GM10266 (cell line): ENCODE measurements at regions not wholly inside any gene's neighbourhood (a gene's known extent, or its start where the extent isn't known, plus 50 kb on each side); places are given as distances from the start of the nearest gene placed in this dataset.

Experiments
- DNase-seq: peaks from one replicate; pipeline ENCODE4 v3.0.0; 2012; ENCODE audit errors: extremely low spot score
- CTCF ChIP-seq: IDR thresholded peaks from 2 replicates; pipeline ENCODE4 v1.5.1; 2012; ENCODE audit warnings: mild to moderate bottlenecking, low read depth; ENCODE audit not compliant: control insufficient read depth, insufficient read depth; ENCODE audit errors: missing control alignments

- no peak for DNase-seq
- TF ChIP-seq CTCF, result no peak
Measured at GRCh38 chr4:20181926-20182325, 69.8 kb upstream of the SLIT2 start.

GRCh38 chr4:20180509-20180908 lies 71.2 kb upstream of the SLIT2 start:
- DNase-seq, result no peak
- no peak for TF ChIP-seq CTCF

DNA sequence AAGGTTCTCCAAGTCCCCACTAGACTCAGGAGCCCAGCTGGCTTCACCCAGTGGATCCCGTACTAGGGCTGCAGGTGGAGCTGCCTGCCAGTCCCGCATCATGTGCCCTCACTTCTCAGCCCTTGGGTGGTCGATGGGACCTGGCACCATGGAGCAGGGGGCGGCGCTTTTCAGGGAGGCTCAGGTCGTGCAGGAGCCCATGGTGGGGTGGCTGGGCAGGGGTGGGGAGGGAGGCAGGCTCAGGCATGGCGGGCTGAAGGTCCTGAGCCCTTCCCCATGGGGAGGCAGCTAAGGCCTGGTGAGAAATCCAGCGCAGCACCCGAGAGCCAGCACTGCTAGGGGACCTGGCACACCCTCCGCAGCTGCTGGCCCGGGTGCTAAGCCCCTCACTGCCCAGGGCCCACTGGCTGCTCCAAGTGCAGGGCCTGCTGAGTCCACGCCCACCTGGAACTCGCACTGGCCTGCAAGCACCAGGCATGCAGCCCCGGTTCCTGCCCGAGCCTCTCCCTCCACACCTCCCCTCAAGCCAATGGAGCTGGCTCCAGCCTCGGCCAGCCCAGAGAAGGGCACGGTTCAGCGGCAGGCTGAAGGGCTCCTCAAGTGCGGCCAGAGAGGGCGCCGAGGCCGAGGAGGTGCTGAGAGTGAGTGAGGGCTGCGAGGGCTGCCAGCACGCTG lies 72.7 kb upstream of the SLIT2 start:
- DNase-seq, result no peak
- TF ChIP-seq CTCF, result no peak

GRCh38 chr4:20176881-20177280 lies 74.8 kb upstream of the SLIT2 start:
- DNase-seq, result no peak
- TF ChIP-seq CTCF, result no peak

- no peak for DNase-seq
- TF ChIP-seq CTCF, result no peak
Measured at GRCh38 chr4:20172070-20172760, 79.5 kb upstream of the SLIT2 start.

- no peak for DNase-seq
- no peak for TF ChIP-seq CTCF
Measured at GRCh38 chr4:20166544-20166943, 85.2 kb upstream of the SLIT2 start.

GRCh38 chr4:20159516-20159915 lies 92.2 kb upstream of the SLIT2 start:
- no peak for DNase-seq
- TF ChIP-seq CTCF, result no peak
